ENCODE measurements at regions not wholly inside any gene's neighbourhood (a gene's known extent, or its start where the extent isn't known, plus 50 kb on each side); places are given as distances from the start of the nearest gene placed in this dataset.

GRCh38 chr5:158433634-158434033 lies 574.7 kb upstream of the CLINT1 start:
- H3K4me3 ChIP-seq: no peak overlapping the region
- no peaks in the 10 kb centered on the region for H3K36me3 ChIP-seq
- no peaks in the 10 kb centered on the region for H3K9me3 ChIP-seq
- no peaks in the 10 kb centered on the region for H3K4me1 ChIP-seq
- no peak for ATAC-seq (ENCODE audit: low FRiP score in 2 of 2)
- 54 to 64% methylated on average over 1 of the region's 1 CpG for WGBS, 2 donors
- DNase-seq: no peak
- no peak overlapping the region for H3K27ac ChIP-seq
- TF ChIP-seq POLR2A (IDR thresholded peaks at IDR 0.05): no peak
- no peak for TF ChIP-seq POLR2AphosphoS5 (IDR thresholded peaks at IDR 0.05)
- no peak for TF ChIP-seq CTCF (IDR thresholded peaks at IDR 0.05)
- no peak for TF ChIP-seq EP300 (IDR thresholded peaks at IDR 0.05)
- no peaks in the 10 kb centered on the region for H3K27me3 ChIP-seq

GRCh38 chr5:158431369-158432029 lies 572.6 kb upstream of the CLINT1 start:
- TF ChIP-seq CTCF (IDR thresholded peaks at IDR 0.05): no peak
- no peak for TF ChIP-seq POLR2AphosphoS5 (IDR thresholded peaks at IDR 0.05)
- no peak for TF ChIP-seq EP300 (IDR thresholded peaks at IDR 0.05)
- TF ChIP-seq POLR2A (IDR thresholded peaks at IDR 0.05): no peak
- DNase-seq (no peak), ATAC-seq (ENCODE audit: low FRiP score in 2 of 2) (peak; percentile 41 to 82)
- 94 to 100% methylated on average over 1 of the region's 1 CpG for WGBS, 2 donors
- H3K4me3 ChIP-seq: no peak overlapping the region
- no peaks in the 10 kb centered on the region for H3K27me3 ChIP-seq
- H3K9me3 ChIP-seq: no peaks in the 10 kb centered on the region
- no peaks in the 10 kb centered on the region for H3K36me3 ChIP-seq
- no peaks in the 10 kb centered on the region for H3K4me1 ChIP-seq
- peak overlapping the region in 2 of 4 donors; percentile 4 to 32 for H3K27ac ChIP-seq

- no peak for DNase-seq
These were observed 571.8 kb upstream of the CLINT1 start for GRCh38 chr5:158430798-158431167.

GRCh38 chr5:158430166-158430797 lies 571.3 kb upstream of the CLINT1 start:
- WGBS, 2 donors: 68 to 69% methylated on average over 2 of the region's 2 CpGs
- no peak overlapping the region for H3K4me3 ChIP-seq
- peak overlapping the region in 2 of 4 donors; percentile 17 to 43 for H3K27ac ChIP-seq
- ATAC-seq (ENCODE audit: low FRiP score in 2 of 2) (peak in 1 of 2 donors; percentile 16), DNase-seq (no peak)
- TF ChIP-seq POLR2AphosphoS5 (IDR thresholded peaks at IDR 0.05): peak in 1 of 2 donors; percentile 14
- TF ChIP-seq CTCF (IDR thresholded peaks at IDR 0.05): no peak
- TF ChIP-seq EP300 (IDR thresholded peaks at IDR 0.05): no peak
- no peaks in the 10 kb centered on the region for H3K9me3 ChIP-seq
- H3K36me3 ChIP-seq: no peaks in the 10 kb centered on the region
- no peaks in the 10 kb centered on the region for H3K27me3 ChIP-seq
- no peaks in the 10 kb centered on the region for H3K4me1 ChIP-seq

More at GRCh38 chr5:158430798-158431167, 571.8 kb upstream of the CLINT1 start:
- H3K9me3 ChIP-seq: no peaks in the 10 kb centered on the region
- TF ChIP-seq CTCF (IDR thresholded peaks at IDR 0.05) (no peak), EP300 (IDR thresholded peaks at IDR 0.05) (no peak), POLR2AphosphoS5 (IDR thresholded peaks at IDR 0.05) (no peak), POLR2A (IDR thresholded peaks at IDR 0.05) (no peak)
- 90 to 96% methylated on average over 2 of the region's 2 CpGs for WGBS, 2 donors
- no peak for ATAC-seq (ENCODE audit: low FRiP score in 2 of 2)
- H3K36me3 ChIP-seq: no peaks in the 10 kb centered on the region
- H3K4me3 ChIP-seq: no peak overlapping the region
- H3K27me3 ChIP-seq: no peaks in the 10 kb centered on the region
- no peaks in the 10 kb centered on the region for H3K4me1 ChIP-seq
- peak overlapping the region in 1 of 4 donors; percentile 22 for H3K27ac ChIP-seq

GRCh38 chr5:158429564-158429963 lies 570.6 kb upstream of the CLINT1 start:
- H3K4me1 ChIP-seq: no peaks in the 10 kb centered on the region
- no peaks in the 10 kb centered on the region for H3K9me3 ChIP-seq
- H3K27ac ChIP-seq: peak overlapping the region in 2 of 4 donors; percentile 17 to 43
- no peaks in the 10 kb centered on the region for H3K27me3 ChIP-seq
- DNase-seq (no peak), ATAC-seq (ENCODE audit: low FRiP score in 2 of 2) (no peak)
- H3K36me3 ChIP-seq: no peaks in the 10 kb centered on the region
- TF ChIP-seq POLR2A (IDR thresholded peaks at IDR 0.05): no peak
- no peak for TF ChIP-seq CTCF (IDR thresholded peaks at IDR 0.05)
- TF ChIP-seq EP300 (IDR thresholded peaks at IDR 0.05): no peak
- no peak for TF ChIP-seq POLR2AphosphoS5 (IDR thresholded peaks at IDR 0.05)
- 29 to 41% methylated on average over 4 of the region's 4 CpGs for whole genome bisulfite sequencing, 2 donors
- no peak overlapping the region for H3K4me3 ChIP-seq
